Type B pancreatic cell (in vitro differentiated cells): ENCODE measurements at regions not wholly inside any gene's neighbourhood (a gene's known extent, or its start where the extent isn't known, plus 50 kb on each side); places are given as distances from the start of the nearest gene placed in this dataset.

Source experiments
- DNase-seq: peaks from one replicate; pipeline ENCODE4 v3.0.0; 2021; ENCODE audit warnings: mixed read lengths; ENCODE audit not compliant: unreplicated experiment; ENCODE audit errors: extremely low spot score
- H3K27ac Mint-ChIP-seq: 2 replicates; pipeline ENCODE4 v1.8.0; 2021; ENCODE audit warnings: mild to moderate bottlenecking, mixed read lengths
- H3K27me3 Mint-ChIP-seq: 2 replicates; pipeline ENCODE4 v1.8.0; 2021; ENCODE audit warnings: mixed read lengths
- H3K36me3 Mint-ChIP-seq: 2 replicates; pipeline ENCODE4 v1.8.0; 2021; ENCODE audit warnings: mixed read lengths
- H3K4me1 Mint-ChIP-seq: one replicate; pipeline ENCODE4 v1.8.0; 2021; ENCODE audit warnings: mixed read lengths; ENCODE audit not compliant: unreplicated experiment
- H3K4me3 Mint-ChIP-seq: 2 replicates; pipeline ENCODE4 v1.8.0; 2021; ENCODE audit warnings: mild to moderate bottlenecking, mixed read lengths
- H3K9me3 Mint-ChIP-seq: 2 replicates; pipeline ENCODE4 v1.8.0; 2021; ENCODE audit warnings: mixed read lengths
- CTCF ChIP-seq: fragments of 200-600 bp; sonication (generic); conservative IDR thresholded peaks from 2 replicates; pipeline ENCODE4 v1.5.0; 2021; ENCODE audit warnings: antibody characterized with exemption, mild to moderate bottlenecking

- no peaks in the 10 kb centered on the region for H3K4me1 Mint-ChIP-seq
- no peak for TF ChIP-seq CTCF
- no peaks in the 10 kb centered on the region for H3K36me3 Mint-ChIP-seq
- no peak for DNase-seq
- no peak overlapping the region for H3K27ac Mint-ChIP-seq
- no peak overlapping the region for H3K4me3 Mint-ChIP-seq
- H3K27me3 Mint-ChIP-seq: no peaks in the 10 kb centered on the region
- no peaks in the 10 kb centered on the region for H3K9me3 Mint-ChIP-seq
These were observed 1126.1 kb downstream of the KCNT2 start for GRCh38 chr1:195482137-195482536.

GRCh38 chr1:195481293-195481692 is 1126.9 kb downstream of the KCNT2 start:
- no peak overlapping the region for H3K27ac Mint-ChIP-seq
- TF ChIP-seq CTCF: no peak
- no peaks in the 10 kb centered on the region for H3K36me3 Mint-ChIP-seq
- no peaks in the 10 kb centered on the region for H3K4me1 Mint-ChIP-seq
- no peaks in the 10 kb centered on the region for H3K27me3 Mint-ChIP-seq
- no peaks in the 10 kb centered on the region for H3K9me3 Mint-ChIP-seq
- no peak overlapping the region for H3K4me3 Mint-ChIP-seq
- DNase-seq: no peak

- Mint-ChIP-seq H3K4me3 (no peak overlapping the region), H3K27me3 (no peaks in the 10 kb centered on the region), H3K27ac (no peak overlapping the region), H3K36me3 (no peaks in the 10 kb centered on the region), H3K9me3 (no peaks in the 10 kb centered on the region), H3K4me1 (peaks cover 4% of the 10 kb centered on the region)
- no peak for DNase-seq
- no peak for TF ChIP-seq CTCF
These were observed 1132.7 kb downstream of the KCNT2 start for GRCh38 chr1:195475568-195475967.

DNA sequence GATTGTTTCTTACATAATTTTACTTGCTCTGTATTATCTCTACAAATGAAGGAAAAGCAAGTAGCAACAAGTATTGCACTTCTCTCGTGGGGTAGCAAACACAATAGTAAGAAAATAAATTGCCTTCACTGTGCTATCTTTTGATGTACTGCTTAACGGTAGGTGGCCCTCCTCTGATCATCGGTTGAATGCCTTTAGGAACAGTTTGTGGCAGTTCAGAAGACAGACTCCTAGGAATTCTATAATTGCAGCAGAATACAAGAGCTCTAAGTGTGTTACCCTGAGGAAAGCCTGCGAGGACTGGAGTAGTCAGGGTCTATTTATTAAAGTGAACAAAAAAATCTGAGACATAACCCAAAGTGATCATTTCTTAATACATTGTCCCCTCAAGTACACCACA is 1135.9 kb downstream of the KCNT2 start:
- Mint-ChIP-seq H3K36me3 (no peaks in the 10 kb centered on the region), H3K4me3 (peak overlapping the region; percentile 11), H3K27me3 (no peaks in the 10 kb centered on the region), H3K9me3 (no peaks in the 10 kb centered on the region), H3K4me1 (peaks cover 4% of the 10 kb centered on the region), H3K27ac (no peak overlapping the region)
- no peak for TF ChIP-seq CTCF
- DNase-seq: no peak

DNA sequence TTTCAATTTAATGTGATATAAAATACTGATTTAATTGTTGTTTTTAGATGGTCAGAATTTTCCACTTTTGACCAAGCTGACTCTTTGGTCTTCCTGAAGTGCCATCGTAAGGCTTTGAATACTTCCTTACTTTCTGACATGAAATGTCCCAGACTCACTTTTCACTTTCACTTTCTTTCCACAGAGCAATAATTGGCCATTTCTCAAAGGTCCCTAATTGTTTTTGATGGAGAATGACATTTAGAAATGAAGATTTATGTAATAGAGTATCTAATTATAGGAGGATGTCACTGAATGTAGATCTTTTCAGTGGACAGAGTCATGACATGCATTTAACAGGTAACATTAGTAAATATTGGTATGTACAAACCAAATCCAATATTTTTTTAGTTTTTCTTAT is 1141.6 kb downstream of the KCNT2 start:
- TF ChIP-seq CTCF: no peak
- H3K27ac Mint-ChIP-seq: no peak overlapping the region
- no peak overlapping the region for H3K4me3 Mint-ChIP-seq
- DNase-seq: no peak
- H3K9me3 Mint-ChIP-seq: peaks cover 6% of the 10 kb centered on the region
- H3K4me1 Mint-ChIP-seq: no peaks in the 10 kb centered on the region
- peaks cover 3% of the 10 kb centered on the region for H3K36me3 Mint-ChIP-seq
- no peaks in the 10 kb centered on the region for H3K27me3 Mint-ChIP-seq

DNA sequence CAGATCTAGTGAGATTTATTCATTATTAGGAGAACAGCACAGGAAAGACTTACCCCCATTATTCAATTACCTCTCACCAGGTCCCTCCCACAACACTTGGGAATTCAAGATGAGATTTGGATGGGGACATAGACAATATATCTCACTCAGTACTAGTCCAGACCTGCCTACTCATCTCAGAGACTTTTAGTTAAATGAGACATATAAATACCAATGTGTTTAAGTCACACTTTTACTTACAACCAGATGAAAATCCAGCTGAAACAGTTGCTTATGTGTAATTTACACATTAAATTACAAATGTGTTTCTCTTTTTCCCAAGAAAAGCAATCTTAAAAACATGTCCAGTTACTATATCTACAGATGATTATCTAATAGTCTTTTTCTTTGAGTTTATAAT is 1145.6 kb downstream of the KCNT2 start:
- no peak for DNase-seq
- Mint-ChIP-seq H3K4me3 (no peak overlapping the region), H3K9me3 (peaks cover 6% of the 10 kb centered on the region), H3K4me1 (no peaks in the 10 kb centered on the region), H3K27ac (no peak overlapping the region), H3K27me3 (no peaks in the 10 kb centered on the region), H3K36me3 (peaks cover 3% of the 10 kb centered on the region)
- no peak for TF ChIP-seq CTCF
